ENCODE measurements at regions not wholly inside any gene's neighbourhood (a gene's known extent, or its start where the extent isn't known, plus 50 kb on each side); places are given as distances from the start of the nearest gene placed in this dataset.

- CTCF ChIA-PET = no interaction called here
- peaks cover 7% of the 10 kb centered on the region for H3K9me3 ChIP-seq (replicated peaks; ENCODE audit: control insufficient read depth, insufficient read depth, low read length)
- no peaks in the 10 kb centered on the region for H3K9me1 ChIP-seq (replicated peaks; ENCODE audit: control insufficient read depth, extremely low read depth, insufficient read depth, low read length)
- H3K79me2 ChIP-seq (ENCODE audit: control insufficient read depth, insufficient read depth, low read length) = no peaks in the 10 kb centered on the region
- no peak overlapping the region for H3K27ac ChIP-seq (ENCODE audit: insufficient read depth, low read depth, low read length)
- no peak overlapping the region for H3K4me3 ChIP-seq (replicated peaks in 1 of 3; ENCODE audit: insufficient read depth in 1 of 3, low read depth in 1 of 3, low read length in 3 of 3)
- H3K36me3 ChIP-seq (ENCODE audit: control insufficient read depth in 2 of 2, extremely low read depth in 1 of 2, insufficient read depth in 2 of 2, low read length in 2 of 2) = no peaks in the 10 kb centered on the region
- DNase-seq (ENCODE audit: low read depth, low spot score) (no peak), FAIRE-seq (no peak)
- H3K4me1 ChIP-seq (ENCODE audit: control insufficient read depth, extremely low read depth, insufficient read depth, low read length) = no peaks in the 10 kb centered on the region
- no peak overlapping the region for H3K4me2 ChIP-seq (ENCODE audit: insufficient read depth, low read length)
- POLR2A ChIA-PET = no interaction called here
- H3K27me3 ChIP-seq (ENCODE audit: control insufficient read depth in 2 of 2, insufficient read depth in 2 of 2, low read length in 2 of 2) = no peaks in the 10 kb centered on the region
- intact Hi-C loops (cut with micrococcal nuclease) = no loop called here
- no TSS peak for BruUV-seq (replicated peaks)
- dilution Hi-C loops (cut with MboI; ENCODE audit: extremely low pct_ligation_motif_present, low sequenced_read_pairs) = no loop called here
- no peaks in the 10 kb centered on the region for H4K20me1 ChIP-seq (replicated peaks; ENCODE audit: control insufficient read depth, extremely low read depth, insufficient read depth, low read length)
- TF ChIP-seq POLR2AphosphoS5 (IDR thresholded peaks at IDR 0.05; ENCODE audit: insufficient read depth, low read depth, low read length) = no peak
- no peak for TF ChIP-seq JUN (IDR thresholded peaks at IDR 0.05; ENCODE audit: borderline replicate concordance, insufficient read depth, insufficient read length, low read depth)
- TF ChIP-seq EZH2 (IDR thresholded peaks at IDR 0.05; ENCODE audit: borderline replicate concordance, low read depth, low read length, severe bottlenecking) = no peak
- TF ChIP-seq MAX (IDR thresholded peaks at IDR 0.05; ENCODE audit: insufficient read depth, insufficient read length) = no peak
- H2AFZ ChIP-seq (ENCODE audit: low read depth, low read length) = no peak overlapping the region
- H3K9ac ChIP-seq (replicated peaks; ENCODE audit: extremely low read depth, insufficient read depth, low read length) = no peak overlapping the region
These were observed 1098.7 kb downstream of the BCL11B start for GRCh38 chr14:98173305-98173704.

GRCh38 chr14:98174041-98174440 lies 1098.0 kb downstream of the BCL11B start:
- H3K4me3 ChIP-seq (replicated peaks in 1 of 3; ENCODE audit: insufficient read depth in 1 of 3, low read depth in 1 of 3, low read length in 3 of 3) = no peak overlapping the region
- H3K36me3 ChIP-seq (ENCODE audit: control insufficient read depth in 2 of 2, extremely low read depth in 1 of 2, insufficient read depth in 2 of 2, low read length in 2 of 2) = no peaks in the 10 kb centered on the region
- H3K4me1 ChIP-seq (ENCODE audit: control insufficient read depth, extremely low read depth, insufficient read depth, low read length) = no peaks in the 10 kb centered on the region
- H3K4me2 ChIP-seq (ENCODE audit: insufficient read depth, low read length) = no peak overlapping the region
- H3K79me2 ChIP-seq (ENCODE audit: control insufficient read depth, insufficient read depth, low read length) = no peaks in the 10 kb centered on the region
- H4K20me1 ChIP-seq (replicated peaks; ENCODE audit: control insufficient read depth, extremely low read depth, insufficient read depth, low read length) = no peaks in the 10 kb centered on the region
- no peak for FAIRE-seq
- no peak for DNase-seq (ENCODE audit: low read depth, low spot score)
- H3K27me3 ChIP-seq (ENCODE audit: control insufficient read depth in 2 of 2, insufficient read depth in 2 of 2, low read length in 2 of 2) = no peaks in the 10 kb centered on the region
- H3K9me3 ChIP-seq (replicated peaks; ENCODE audit: control insufficient read depth, insufficient read depth, low read length) = peaks cover 6% of the 10 kb centered on the region
- H3K9ac ChIP-seq (replicated peaks; ENCODE audit: extremely low read depth, insufficient read depth, low read length) = no peak overlapping the region
- TF ChIP-seq CTCF (IDR thresholded peaks at IDR 0.05; ENCODE audit: extremely low read depth in 1 of 2, insufficient read depth in 1 of 2, low read depth in 1 of 2, low read length in 2 of 2) = no peak
- TF ChIP-seq JUN (IDR thresholded peaks at IDR 0.05; ENCODE audit: borderline replicate concordance, insufficient read depth, insufficient read length, low read depth) = no peak
- no peak for TF ChIP-seq POLR2AphosphoS5 (IDR thresholded peaks at IDR 0.05; ENCODE audit: insufficient read depth, low read depth, low read length)
- TF ChIP-seq MAX (IDR thresholded peaks at IDR 0.05; ENCODE audit: insufficient read depth, insufficient read length) = no peak
- no peak for TF ChIP-seq FOS (IDR thresholded peaks at IDR 0.05; ENCODE audit: borderline replicate concordance, insufficient read depth, low read length)
- no peak for TF ChIP-seq GATA2 (IDR thresholded peaks at IDR 0.05; ENCODE audit: insufficient read depth, insufficient read length, low read depth, low read length)
- TF ChIP-seq MYC (IDR thresholded peaks at IDR 0.05; ENCODE audit: low read depth, low read length) = no peak
- no peak for TF ChIP-seq POLR2A (IDR thresholded peaks at IDR 0.05; ENCODE audit: low read depth, low read length)
- TF ChIP-seq EZH2 (IDR thresholded peaks at IDR 0.05; ENCODE audit: borderline replicate concordance, low read depth, low read length, severe bottlenecking) = no peak
- no peaks in the 10 kb centered on the region for H3K9me1 ChIP-seq (replicated peaks; ENCODE audit: control insufficient read depth, extremely low read depth, insufficient read depth, low read length)
- H3K27ac ChIP-seq (ENCODE audit: insufficient read depth, low read depth, low read length) = no peak overlapping the region
- intact Hi-C loops (cut with micrococcal nuclease) (no loop called here), dilution Hi-C loops (cut with MboI; ENCODE audit: extremely low pct_ligation_motif_present, low sequenced_read_pairs) (no loop called here)
- H2AFZ ChIP-seq (ENCODE audit: low read depth, low read length) = no peak overlapping the region
- ChIA-PET CTCF (no interaction called here), POLR2A (no interaction called here)
- no TSS peak for BruUV-seq (replicated peaks)
